ENCODE measurements at regions not wholly inside any gene's neighbourhood (a gene's known extent, or its start where the extent isn't known, plus 50 kb on each side); places are given as distances from the start of the nearest gene placed in this dataset.

DNA sequence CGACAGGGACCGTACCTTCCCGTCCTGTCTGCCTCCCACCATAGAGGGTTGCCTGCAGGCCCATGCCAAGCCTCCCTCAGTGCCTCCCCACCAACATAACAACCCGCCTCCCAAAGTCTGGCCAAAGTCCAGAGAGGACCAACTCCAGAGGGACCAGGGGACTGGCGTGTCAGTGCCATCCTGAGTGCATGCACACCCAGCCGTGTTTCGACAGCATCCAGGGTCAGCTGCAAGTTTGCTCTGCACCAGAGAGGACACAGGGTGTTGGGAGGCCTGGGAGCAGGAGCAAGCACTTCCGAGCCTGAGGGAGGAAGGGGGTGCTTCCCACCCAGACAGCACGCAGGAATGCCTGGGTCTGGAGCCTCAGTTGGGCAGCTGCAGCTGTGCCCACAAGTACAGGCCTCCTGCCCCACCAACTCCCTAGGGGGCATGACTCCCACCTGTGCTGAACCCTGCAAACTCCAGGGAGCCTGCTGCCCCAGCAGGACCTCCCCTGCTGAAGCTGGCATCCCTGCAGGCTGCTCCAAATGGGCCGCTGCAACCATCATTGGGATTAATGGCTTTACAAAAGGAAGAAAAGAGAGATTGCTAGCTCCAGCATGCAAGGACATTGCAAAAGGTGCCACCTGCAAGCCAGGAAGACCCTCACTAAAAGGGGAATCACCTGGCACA is 618.1 kb upstream of the FSHR start:
- TF ChIP-seq, protein P1, sequence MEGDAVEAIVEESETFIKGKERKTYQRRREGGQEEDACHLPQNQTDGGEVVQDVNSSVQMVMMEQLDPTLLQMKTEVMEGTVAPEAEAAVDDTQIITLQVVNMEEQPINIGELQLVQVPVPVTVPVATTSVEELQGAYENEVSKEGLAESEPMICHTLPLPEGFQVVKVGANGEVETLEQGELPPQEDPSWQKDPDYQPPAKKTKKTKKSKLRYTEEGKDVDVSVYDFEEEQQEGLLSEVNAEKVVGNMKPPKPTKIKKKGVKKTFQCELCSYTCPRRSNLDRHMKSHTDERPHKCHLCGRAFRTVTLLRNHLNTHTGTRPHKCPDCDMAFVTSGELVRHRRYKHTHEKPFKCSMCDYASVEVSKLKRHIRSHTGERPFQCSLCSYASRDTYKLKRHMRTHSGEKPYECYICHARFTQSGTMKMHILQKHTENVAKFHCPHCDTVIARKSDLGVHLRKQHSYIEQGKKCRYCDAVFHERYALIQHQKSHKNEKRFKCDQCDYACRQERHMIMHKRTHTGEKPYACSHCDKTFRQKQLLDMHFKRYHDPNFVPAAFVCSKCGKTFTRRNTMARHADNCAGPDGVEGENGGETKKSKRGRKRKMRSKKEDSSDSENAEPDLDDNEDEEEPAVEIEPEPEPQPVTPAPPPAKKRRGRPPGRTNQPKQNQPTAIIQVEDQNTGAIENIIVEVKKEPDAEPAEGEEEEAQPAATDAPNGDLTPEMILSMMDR (IDR thresholded peaks at IDR 0.05), result no peak
- TF ChIP-seq POLR2A (IDR thresholded peaks at IDR 0.05), result no peak
